GM13977 (cell line): ENCODE measurements at regions not wholly inside any gene's neighbourhood (a gene's known extent, or its start where the extent isn't known, plus 50 kb on each side); places are given as distances from the start of the nearest gene placed in this dataset.
"Not testable (repeated sequence)": the region's sequence is repeated elsewhere in the genome, so short reads cannot be mapped to it uniquely, and the experiment has no call there.

Source experiments
- DNase-seq: peaks from one replicate; pipeline ENCODE4 v3.0.0; 2012; ENCODE audit warnings: low spot score
- CTCF ChIP-seq: IDR thresholded peaks from 2 replicates; pipeline ENCODE4 v1.5.1; 2012; ENCODE audit warnings: mild to moderate bottlenecking, control low read depth; ENCODE audit not compliant: insufficient read depth; ENCODE audit errors: extremely low read depth, missing control alignments
- in situ Hi-C: fragments of 300-500 bp; cut with MboI; formaldehyde crosslinking; loops from one replicate; pipeline ENCODE4 v1.12.0; 2022; ENCODE audit warnings: low sequenced_read_pairs, low pct_unique_long_range_greater_than_20kb, mixed read lengths, inconsistent platforms; ENCODE audit not compliant: unreplicated experiment

DNA sequence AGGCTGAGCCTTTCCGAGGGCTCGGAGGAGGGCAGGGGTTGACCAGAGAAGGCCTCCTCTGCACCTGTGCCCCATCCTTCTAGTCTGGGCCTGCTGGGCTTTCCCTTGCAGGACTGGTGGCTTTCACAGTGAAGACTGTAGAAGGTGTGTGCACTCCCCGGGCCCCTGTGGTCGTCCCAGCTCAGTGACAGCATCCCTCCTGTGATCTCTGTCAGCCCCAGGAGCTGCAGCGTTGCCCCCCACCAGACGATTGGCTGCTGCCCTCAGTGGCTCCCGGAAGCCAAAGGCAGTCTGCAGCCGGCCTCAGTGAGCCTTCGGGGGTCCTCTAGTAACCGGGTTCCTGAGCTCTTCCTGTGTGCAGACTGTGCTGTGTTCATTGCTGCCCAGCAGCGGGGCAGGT lies 69.4 kb upstream of the EN2 start:
- DNase-seq: no peak
- in situ Hi-C loops: no loop called here
- TF ChIP-seq CTCF: no peak

GRCh38 chr7:155391414-155391813 lies 66.5 kb upstream of the EN2 start:
- in situ Hi-C loops: no loop called here
- TF ChIP-seq CTCF: no peak

GRCh38 chr7:155392726-155393570 lies 65.0 kb upstream of the EN2 start:
- DNase-seq: no peak
- in situ Hi-C loops: no loop called here
- TF ChIP-seq CTCF: no peak

More at GRCh38 chr7:155391414-155391813, 66.5 kb upstream of the EN2 start:
- no peak for DNase-seq

- no peak for DNase-seq
- no peak for TF ChIP-seq CTCF
- in situ Hi-C loops: no loop called here
These were observed 63.5 kb upstream of the EN2 start for GRCh38 chr7:155394413-155394812.

DNA sequence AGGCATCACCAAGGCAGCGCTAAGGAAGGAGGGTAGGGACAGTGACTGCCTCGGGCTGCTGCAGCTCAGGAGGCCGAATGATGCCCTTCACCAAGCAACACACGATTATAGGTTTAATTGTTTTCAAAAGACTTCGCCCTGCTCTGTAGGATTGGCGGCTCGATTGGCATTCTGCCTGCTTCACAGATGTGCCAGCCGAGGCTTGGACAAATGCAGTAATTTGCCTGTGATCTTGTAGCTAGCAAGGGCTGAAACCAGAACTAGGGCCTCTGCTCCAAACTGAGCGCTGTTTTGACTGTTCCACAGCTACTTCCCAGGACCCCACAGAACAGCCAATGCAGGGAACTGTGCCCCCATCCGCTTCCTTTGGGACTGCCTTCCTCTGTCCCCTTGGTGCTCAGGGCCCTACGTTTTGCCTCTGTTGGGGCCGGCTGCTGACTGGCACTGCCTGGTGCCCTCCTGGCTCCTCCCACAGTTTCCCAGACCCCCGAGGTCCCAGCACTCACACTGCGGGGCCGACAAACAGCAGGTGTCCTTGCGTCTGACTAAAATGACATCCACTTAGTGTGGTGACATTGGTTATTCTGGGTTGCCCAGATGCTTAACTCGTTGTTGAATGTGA lies 62.6 kb upstream of the EN2 start:
- in situ Hi-C loops: no loop called here
- no peak for DNase-seq
- TF ChIP-seq CTCF: no peak

DNA sequence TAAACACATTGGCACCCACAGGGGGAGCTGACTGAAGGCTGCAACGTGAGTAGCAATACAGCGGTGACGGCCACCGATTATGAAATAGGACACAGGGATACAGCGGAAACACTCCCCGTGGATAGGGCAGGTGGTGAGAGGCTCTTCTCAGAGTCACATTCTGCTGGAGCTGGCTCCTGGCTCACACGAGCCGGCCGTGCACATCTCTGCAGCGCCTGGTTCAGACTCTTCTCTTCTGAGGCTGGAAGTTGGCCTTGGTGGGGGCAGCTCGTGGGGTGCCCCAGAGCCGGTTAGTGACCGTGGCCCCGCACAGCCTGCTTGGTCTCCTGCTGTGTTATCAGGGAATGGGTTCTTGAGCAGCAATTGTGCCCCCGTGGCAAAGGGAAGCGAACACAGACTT lies 61.3 kb upstream of the EN2 start:
- DNase-seq: no peak
- no peak for TF ChIP-seq CTCF
- in situ Hi-C loops: no loop called here

DNA sequence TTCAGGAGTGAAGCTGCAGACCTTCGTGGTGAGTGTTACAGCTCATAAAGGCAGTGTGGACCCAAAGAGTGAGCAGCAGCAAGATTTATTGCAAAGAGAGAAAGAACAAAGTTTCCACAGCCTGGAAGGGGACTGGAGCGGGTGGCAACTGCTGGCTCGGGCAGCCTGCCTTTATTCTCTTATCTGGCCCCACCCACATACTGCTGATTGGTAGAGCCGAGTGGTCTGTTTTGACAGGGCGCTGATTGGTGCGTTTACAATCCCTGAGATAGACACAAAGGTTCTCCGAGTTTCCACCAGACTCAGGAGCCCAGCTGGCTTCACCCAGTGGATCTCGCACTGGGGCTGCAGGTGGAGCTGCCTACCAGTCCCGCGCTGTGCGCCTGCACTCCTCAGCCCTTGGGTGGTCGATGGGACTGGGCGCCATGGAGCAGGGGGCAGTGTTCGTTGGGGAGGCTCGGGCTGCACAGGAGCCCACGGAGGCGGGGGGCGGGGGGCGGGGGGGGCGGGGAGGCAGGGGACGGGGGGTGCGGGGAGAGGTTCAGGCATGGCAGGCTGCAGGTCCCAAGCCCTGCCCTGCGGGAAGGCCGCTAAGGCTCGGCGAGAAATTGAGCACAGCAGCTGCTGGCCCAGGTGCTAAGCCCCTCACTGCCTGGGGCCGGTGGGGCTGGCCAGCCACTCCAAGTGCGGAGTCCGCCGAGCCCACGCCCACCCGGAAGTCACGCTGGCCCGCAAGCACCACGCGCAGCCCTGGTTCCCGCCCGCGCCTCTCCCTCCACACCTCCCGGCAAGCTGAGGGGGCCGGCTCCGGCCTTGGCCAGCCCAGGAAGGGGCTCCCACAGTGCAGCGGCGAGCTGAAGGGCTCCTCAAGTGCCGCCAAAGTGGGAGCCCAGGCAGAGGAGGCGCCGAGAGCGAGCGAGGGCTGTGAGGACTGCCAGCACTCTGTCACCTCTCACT lies 59.9 kb upstream of the EN2 start:
- DNase-seq, in situ Hi-C loops: not testable (repeated sequence)
